ENCODE measurements at regions not wholly inside any gene's neighbourhood (a gene's known extent, or its start where the extent isn't known, plus 50 kb on each side); places are given as distances from the start of the nearest gene placed in this dataset.
"Not testable (repeated sequence)": the region's sequence is repeated elsewhere in the genome, so short reads cannot be mapped to it uniquely, and the experiment has no call there.

GRCh38 chr1:57572016-57572415 lies 148.2 kb upstream of the DAB1 start:
- TF ChIP-seq EZH2 (IDR thresholded peaks at IDR 0.05; ENCODE audit: insufficient read depth, poor library complexity, severe bottlenecking): no peak
- no peak for TF ChIP-seq EZH2phosphoT487 (IDR thresholded peaks at IDR 0.05; ENCODE audit: insufficient read depth, low read depth)
- H3K4me3 ChIP-seq: no peak overlapping the region
- H3F3A ChIP-seq (ENCODE audit: insufficient read depth): no peaks in the 10 kb centered on the region
- H3K27ac ChIP-seq: no peak overlapping the region
- H4K20me1 ChIP-seq (ENCODE audit: insufficient read depth): no peaks in the 10 kb centered on the region
- H3K9ac ChIP-seq: no peak overlapping the region
- no peak overlapping the region for H2AFZ ChIP-seq
- DNase-seq: no peak
- H3K27me3 ChIP-seq (replicated peaks; ENCODE audit: insufficient read depth): no peaks in the 10 kb centered on the region
- no peaks in the 10 kb centered on the region for H3K36me3 ChIP-seq (ENCODE audit: low read depth)
- no peaks in the 10 kb centered on the region for H3K9me3 ChIP-seq (ENCODE audit: low read depth)
- in situ Hi-C loops (cut with MboI): no loop called here
- 61% methylated on average over 4 of the region's 4 CpGs for WGBS, 2 experiments (ENCODE audit: low coverage in 1 of 2, low lambda C conversion rate in 2 of 2, missing lambda C conversion rate in 2 of 2)
- no peaks in the 10 kb centered on the region for H3K9me2 ChIP-seq (ENCODE audit: insufficient read depth)
- no peak overlapping the region for H3K4me2 ChIP-seq (ENCODE audit: unreplicated experiment)
- no peaks in the 10 kb centered on the region for H3K79me2 ChIP-seq (ENCODE audit: insufficient read depth)
- no peaks in the 10 kb centered on the region for H3K4me1 ChIP-seq (ENCODE audit: insufficient read depth)

GRCh38 chr1:57558066-57558465 lies 134.2 kb upstream of the DAB1 start:
- H3K36me3 ChIP-seq (ENCODE audit: low read depth); H3K9me3 ChIP-seq (ENCODE audit: low read depth); H3K4me3 ChIP-seq; H3K27me3 ChIP-seq (replicated peaks; ENCODE audit: insufficient read depth); H3K9ac ChIP-seq; H3K4me1 ChIP-seq (ENCODE audit: insufficient read depth); DNase-seq; H4K20me1 ChIP-seq (ENCODE audit: insufficient read depth); H2AFZ ChIP-seq; in situ Hi-C loops (cut with MboI); H3K27ac ChIP-seq; H3K4me2 ChIP-seq (ENCODE audit: unreplicated experiment); H3F3A ChIP-seq (ENCODE audit: insufficient read depth); H3K79me2 ChIP-seq (ENCODE audit: insufficient read depth); H3K9me2 ChIP-seq (ENCODE audit: insufficient read depth): not testable (repeated sequence)
- 19 to 23% methylated on average over 3 of the region's 3 CpGs for WGBS, 2 experiments (ENCODE audit: low coverage in 1 of 2, low lambda C conversion rate in 2 of 2, missing lambda C conversion rate in 2 of 2)

- Histone ChIP-seq H2AFZ (no peak overlapping the region), H3K9me2 (ENCODE audit: insufficient read depth) (no peaks in the 10 kb centered on the region), H3K4me3 (no peak overlapping the region), H4K20me1 (ENCODE audit: insufficient read depth) (no peaks in the 10 kb centered on the region), H3K27me3 (replicated peaks; ENCODE audit: insufficient read depth) (peaks cover 16% of the 10 kb centered on the region), H3K9ac (no peak overlapping the region), H3K4me1 (ENCODE audit: insufficient read depth) (no peaks in the 10 kb centered on the region), H3K4me2 (ENCODE audit: unreplicated experiment) (no peak overlapping the region), H3F3A (ENCODE audit: insufficient read depth) (no peaks in the 10 kb centered on the region), H3K36me3 (ENCODE audit: low read depth) (no peaks in the 10 kb centered on the region), H3K27ac (no peak overlapping the region), H3K79me2 (ENCODE audit: insufficient read depth) (no peaks in the 10 kb centered on the region), H3K9me3 (ENCODE audit: low read depth) (no peaks in the 10 kb centered on the region)
- TF ChIP-seq EZH2phosphoT487 (IDR thresholded peaks at IDR 0.05; ENCODE audit: insufficient read depth, low read depth): no peak
- WGBS, 2 experiments (ENCODE audit: low coverage in 1 of 2, low lambda C conversion rate in 2 of 2, missing lambda C conversion rate in 2 of 2): 9 to 15% methylated on average over 5 of the region's 5 CpGs
- in situ Hi-C loops (cut with MboI): no loop called here
- DNase-seq: no peak
These were observed 129.8 kb upstream of the DAB1 start for GRCh38 chr1:57553666-57554065.

- H3K4me3 ChIP-seq: no peak overlapping the region
- no peak overlapping the region for H2AFZ ChIP-seq
- no peaks in the 10 kb centered on the region for H3K4me1 ChIP-seq (ENCODE audit: insufficient read depth)
- H3F3A ChIP-seq (ENCODE audit: insufficient read depth): no peaks in the 10 kb centered on the region
- no peak overlapping the region for H3K9ac ChIP-seq
- WGBS, 2 experiments (ENCODE audit: low coverage in 1 of 2, low lambda C conversion rate in 2 of 2, missing lambda C conversion rate in 2 of 2): 13 to 15% methylated on average over 4 of the region's 4 CpGs
- H3K27me3 ChIP-seq (replicated peaks; ENCODE audit: insufficient read depth): peaks cover 16% of the 10 kb centered on the region
- no peaks in the 10 kb centered on the region for H3K9me3 ChIP-seq (ENCODE audit: low read depth)
- H3K27ac ChIP-seq: no peak overlapping the region
- no peak for DNase-seq
- in situ Hi-C loops (cut with MboI): no loop called here
- H3K36me3 ChIP-seq (ENCODE audit: low read depth): no peaks in the 10 kb centered on the region
- no peaks in the 10 kb centered on the region for H3K79me2 ChIP-seq (ENCODE audit: insufficient read depth)
- no peaks in the 10 kb centered on the region for H3K9me2 ChIP-seq (ENCODE audit: insufficient read depth)
- TF ChIP-seq EZH2phosphoT487 (IDR thresholded peaks at IDR 0.05; ENCODE audit: insufficient read depth, low read depth) (no peak), EZH2 (IDR thresholded peaks at IDR 0.05; ENCODE audit: insufficient read depth, poor library complexity, severe bottlenecking) (no peak)
- no peaks in the 10 kb centered on the region for H4K20me1 ChIP-seq (ENCODE audit: insufficient read depth)
- no peak overlapping the region for H3K4me2 ChIP-seq (ENCODE audit: unreplicated experiment)
These were observed 127.6 kb upstream of the DAB1 start for GRCh38 chr1:57551476-57551875.

GRCh38 chr1:57550092-57550491 lies 126.2 kb upstream of the DAB1 start:
- DNase-seq: no peak
- no peaks in the 10 kb centered on the region for H3K4me1 ChIP-seq (ENCODE audit: insufficient read depth)
- TF ChIP-seq EZH2phosphoT487 (IDR thresholded peaks at IDR 0.05; ENCODE audit: insufficient read depth, low read depth): no peak
- TF ChIP-seq EZH2 (IDR thresholded peaks at IDR 0.05; ENCODE audit: insufficient read depth, poor library complexity, severe bottlenecking): no peak
- H3K4me2 ChIP-seq (ENCODE audit: unreplicated experiment): no peak overlapping the region
- no peaks in the 10 kb centered on the region for H3K36me3 ChIP-seq (ENCODE audit: low read depth)
- in situ Hi-C loops (cut with MboI): no loop called here
- WGBS, 2 experiments (ENCODE audit: low coverage in 1 of 2, low lambda C conversion rate in 2 of 2, missing lambda C conversion rate in 2 of 2): 15 to 18% methylated on average over 1 of the region's 1 CpG
- H3K27me3 ChIP-seq (replicated peaks; ENCODE audit: insufficient read depth): peaks cover 16% of the 10 kb centered on the region
- H3K4me3 ChIP-seq: no peak overlapping the region
- no peaks in the 10 kb centered on the region for H3K79me2 ChIP-seq (ENCODE audit: insufficient read depth)
- H3K9ac ChIP-seq: no peak overlapping the region
- H4K20me1 ChIP-seq (ENCODE audit: insufficient read depth): no peaks in the 10 kb centered on the region
- no peaks in the 10 kb centered on the region for H3F3A ChIP-seq (ENCODE audit: insufficient read depth)
- no peak overlapping the region for H2AFZ ChIP-seq
- no peaks in the 10 kb centered on the region for H3K9me2 ChIP-seq (ENCODE audit: insufficient read depth)
- no peak overlapping the region for H3K27ac ChIP-seq
- H3K9me3 ChIP-seq (ENCODE audit: low read depth): no peaks in the 10 kb centered on the region
